ENCODE measurements at regions not wholly inside any gene's neighbourhood (a gene's known extent, or its start where the extent isn't known, plus 50 kb on each side); places are given as distances from the start of the nearest gene placed in this dataset.
"Not testable (repeated sequence)": the region's sequence is repeated elsewhere in the genome, so short reads cannot be mapped to it uniquely, and the experiment has no call there.

DNA sequence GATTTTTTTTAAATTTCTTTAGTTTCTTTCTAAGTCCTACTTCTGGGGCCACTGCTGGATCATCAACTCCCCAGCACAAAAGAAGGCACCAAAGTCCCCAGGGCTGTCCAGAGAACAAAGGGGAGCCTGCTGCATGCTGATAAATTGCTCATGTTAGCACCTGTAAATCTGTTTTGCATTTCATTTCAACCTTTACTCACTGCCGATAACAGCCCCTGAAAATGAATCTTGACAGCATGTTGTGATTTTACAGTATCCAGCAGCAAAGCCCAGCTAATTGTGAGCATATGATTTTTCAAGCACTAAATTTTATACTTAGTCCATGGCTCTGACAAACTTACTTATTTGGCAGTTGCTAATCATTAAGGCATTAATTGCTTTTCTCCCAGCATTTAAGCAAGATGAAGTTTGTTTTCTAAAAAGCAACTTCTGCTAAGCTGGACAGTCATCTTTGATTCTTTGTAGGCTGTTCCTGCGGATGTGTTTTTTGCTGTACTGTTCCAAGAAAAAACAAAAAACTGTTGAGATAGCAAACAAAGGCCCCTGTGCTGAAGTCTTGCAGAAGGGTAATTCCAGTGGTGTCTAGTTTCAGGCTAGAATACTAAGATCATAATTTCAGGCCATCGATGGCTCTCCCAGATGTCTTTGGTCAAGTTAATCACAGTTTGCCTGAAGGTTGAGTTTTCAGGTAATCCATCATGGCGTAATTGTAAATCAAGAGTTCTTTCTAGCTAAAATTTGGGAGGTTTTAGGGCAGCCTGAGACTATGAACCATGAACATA is 73.1 kb upstream of the GAS1 start:
- H3K27me3 ChIP-seq (ENCODE audit: insufficient read depth, poor library complexity, severe bottlenecking), result no peaks in the 10 kb centered on the region
- H3K4me3 ChIP-seq (replicated peaks; ENCODE audit: insufficient read depth, low read length), result no peak overlapping the region
- no peak for DNase-seq (ENCODE audit: low read depth in 1 of 2, low spot score in 1 of 2)
- no peak overlapping the region for H3K27ac ChIP-seq (replicated peaks)
- TF ChIP-seq GABPA (IDR thresholded peaks at IDR 0.05; ENCODE audit: low read depth) (no peak), POLR2AphosphoS5 (IDR thresholded peaks at IDR 0.05; ENCODE audit: low read depth) (no peak), SPI1 (IDR thresholded peaks at IDR 0.05; ENCODE audit: borderline replicate concordance, low read depth) (no peak)
- TF ChIP-seq, protein P1, sequence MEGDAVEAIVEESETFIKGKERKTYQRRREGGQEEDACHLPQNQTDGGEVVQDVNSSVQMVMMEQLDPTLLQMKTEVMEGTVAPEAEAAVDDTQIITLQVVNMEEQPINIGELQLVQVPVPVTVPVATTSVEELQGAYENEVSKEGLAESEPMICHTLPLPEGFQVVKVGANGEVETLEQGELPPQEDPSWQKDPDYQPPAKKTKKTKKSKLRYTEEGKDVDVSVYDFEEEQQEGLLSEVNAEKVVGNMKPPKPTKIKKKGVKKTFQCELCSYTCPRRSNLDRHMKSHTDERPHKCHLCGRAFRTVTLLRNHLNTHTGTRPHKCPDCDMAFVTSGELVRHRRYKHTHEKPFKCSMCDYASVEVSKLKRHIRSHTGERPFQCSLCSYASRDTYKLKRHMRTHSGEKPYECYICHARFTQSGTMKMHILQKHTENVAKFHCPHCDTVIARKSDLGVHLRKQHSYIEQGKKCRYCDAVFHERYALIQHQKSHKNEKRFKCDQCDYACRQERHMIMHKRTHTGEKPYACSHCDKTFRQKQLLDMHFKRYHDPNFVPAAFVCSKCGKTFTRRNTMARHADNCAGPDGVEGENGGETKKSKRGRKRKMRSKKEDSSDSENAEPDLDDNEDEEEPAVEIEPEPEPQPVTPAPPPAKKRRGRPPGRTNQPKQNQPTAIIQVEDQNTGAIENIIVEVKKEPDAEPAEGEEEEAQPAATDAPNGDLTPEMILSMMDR (IDR thresholded peaks at IDR 0.05; ENCODE audit: insufficient read depth, low read length), result no peak
- TF ChIP-seq, protein P2, sequence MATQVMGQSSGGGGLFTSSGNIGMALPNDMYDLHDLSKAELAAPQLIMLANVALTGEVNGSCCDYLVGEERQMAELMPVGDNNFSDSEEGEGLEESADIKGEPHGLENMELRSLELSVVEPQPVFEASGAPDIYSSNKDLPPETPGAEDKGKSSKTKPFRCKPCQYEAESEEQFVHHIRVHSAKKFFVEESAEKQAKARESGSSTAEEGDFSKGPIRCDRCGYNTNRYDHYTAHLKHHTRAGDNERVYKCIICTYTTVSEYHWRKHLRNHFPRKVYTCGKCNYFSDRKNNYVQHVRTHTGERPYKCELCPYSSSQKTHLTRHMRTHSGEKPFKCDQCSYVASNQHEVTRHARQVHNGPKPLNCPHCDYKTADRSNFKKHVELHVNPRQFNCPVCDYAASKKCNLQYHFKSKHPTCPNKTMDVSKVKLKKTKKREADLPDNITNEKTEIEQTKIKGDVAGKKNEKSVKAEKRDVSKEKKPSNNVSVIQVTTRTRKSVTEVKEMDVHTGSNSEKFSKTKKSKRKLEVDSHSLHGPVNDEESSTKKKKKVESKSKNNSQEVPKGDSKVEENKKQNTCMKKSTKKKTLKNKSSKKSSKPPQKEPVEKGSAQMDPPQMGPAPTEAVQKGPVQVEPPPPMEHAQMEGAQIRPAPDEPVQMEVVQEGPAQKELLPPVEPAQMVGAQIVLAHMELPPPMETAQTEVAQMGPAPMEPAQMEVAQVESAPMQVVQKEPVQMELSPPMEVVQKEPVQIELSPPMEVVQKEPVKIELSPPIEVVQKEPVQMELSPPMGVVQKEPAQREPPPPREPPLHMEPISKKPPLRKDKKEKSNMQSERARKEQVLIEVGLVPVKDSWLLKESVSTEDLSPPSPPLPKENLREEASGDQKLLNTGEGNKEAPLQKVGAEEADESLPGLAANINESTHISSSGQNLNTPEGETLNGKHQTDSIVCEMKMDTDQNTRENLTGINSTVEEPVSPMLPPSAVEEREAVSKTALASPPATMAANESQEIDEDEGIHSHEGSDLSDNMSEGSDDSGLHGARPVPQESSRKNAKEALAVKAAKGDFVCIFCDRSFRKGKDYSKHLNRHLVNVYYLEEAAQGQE (IDR thresholded peaks at IDR 0.05; ENCODE audit: insufficient replicate concordance, low read depth), result no peak

DNA sequence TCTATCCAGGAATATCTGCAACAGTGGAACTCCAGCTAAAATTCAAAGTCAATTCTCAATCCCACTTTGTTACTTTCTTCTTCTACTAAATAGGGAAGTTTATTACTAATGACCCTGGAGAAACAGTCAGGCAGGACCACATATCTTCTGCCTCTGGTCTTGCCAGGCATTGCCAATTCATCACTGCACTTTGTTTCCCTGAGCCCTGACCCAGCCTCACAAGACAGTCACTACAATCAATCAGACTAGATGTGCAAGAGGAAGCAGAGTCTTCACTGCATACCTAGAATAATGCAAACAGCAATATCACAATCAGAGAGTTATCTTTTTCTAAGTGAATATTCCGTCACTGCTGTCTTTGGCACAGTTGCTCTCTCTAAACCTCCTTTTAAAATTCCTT is 74.9 kb upstream of the GAS1 start:
- no peaks in the 10 kb centered on the region for H3K27me3 ChIP-seq (ENCODE audit: insufficient read depth, poor library complexity, severe bottlenecking)
- no peak for DNase-seq (ENCODE audit: low read depth in 1 of 2, low spot score in 1 of 2)
- H3K27ac ChIP-seq (replicated peaks), result no peak overlapping the region
- no peak overlapping the region for H3K4me3 ChIP-seq (replicated peaks; ENCODE audit: insufficient read depth, low read length)
- TF ChIP-seq SPI1 (IDR thresholded peaks at IDR 0.05; ENCODE audit: borderline replicate concordance, low read depth) (no peak), GABPA (IDR thresholded peaks at IDR 0.05; ENCODE audit: low read depth) (no peak), POLR2AphosphoS5 (IDR thresholded peaks at IDR 0.05; ENCODE audit: low read depth) (no peak)
- TF ChIP-seq, protein P2 (IDR thresholded peaks at IDR 0.05; ENCODE audit: insufficient replicate concordance, low read depth), result no peak
- TF ChIP-seq, protein P1 (IDR thresholded peaks at IDR 0.05; ENCODE audit: insufficient read depth, low read length), result no peak

DNA sequence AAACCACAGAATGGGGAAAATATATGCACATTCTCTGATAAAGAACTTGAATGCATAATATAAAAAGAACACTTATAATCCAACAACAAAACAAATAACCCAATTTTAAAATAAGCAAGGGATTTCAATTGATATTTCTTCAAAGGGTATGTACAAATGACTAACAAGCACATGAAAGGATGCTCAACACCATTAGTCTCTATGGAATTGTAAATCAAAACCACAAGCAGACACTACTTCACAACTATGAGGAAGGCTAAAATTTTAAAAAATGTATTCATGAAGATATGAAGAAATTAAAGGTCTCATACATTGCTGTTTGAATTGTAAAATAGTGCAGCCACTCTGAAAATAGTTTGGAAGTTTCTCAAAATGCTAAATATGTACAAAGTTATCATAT is 78.9 kb upstream of the GAS1 start:
- no peak for DNase-seq (ENCODE audit: low read depth in 1 of 2, low spot score in 1 of 2)
- TF ChIP-seq, protein P2 (IDR thresholded peaks at IDR 0.05; ENCODE audit: insufficient replicate concordance, low read depth), result no peak
- TF ChIP-seq GABPA (IDR thresholded peaks at IDR 0.05; ENCODE audit: low read depth) (no peak), SPI1 (IDR thresholded peaks at IDR 0.05; ENCODE audit: borderline replicate concordance, low read depth) (no peak), POLR2AphosphoS5 (IDR thresholded peaks at IDR 0.05; ENCODE audit: low read depth) (no peak)
- TF ChIP-seq, protein P1 (IDR thresholded peaks at IDR 0.05; ENCODE audit: insufficient read depth, low read length), result no peak
- Histone ChIP-seq H3K27ac (replicated peaks) (no peak overlapping the region), H3K4me3 (replicated peaks; ENCODE audit: insufficient read depth, low read length) (no peak overlapping the region), H3K27me3 (ENCODE audit: insufficient read depth, poor library complexity, severe bottlenecking) (no peaks in the 10 kb centered on the region)

DNA sequence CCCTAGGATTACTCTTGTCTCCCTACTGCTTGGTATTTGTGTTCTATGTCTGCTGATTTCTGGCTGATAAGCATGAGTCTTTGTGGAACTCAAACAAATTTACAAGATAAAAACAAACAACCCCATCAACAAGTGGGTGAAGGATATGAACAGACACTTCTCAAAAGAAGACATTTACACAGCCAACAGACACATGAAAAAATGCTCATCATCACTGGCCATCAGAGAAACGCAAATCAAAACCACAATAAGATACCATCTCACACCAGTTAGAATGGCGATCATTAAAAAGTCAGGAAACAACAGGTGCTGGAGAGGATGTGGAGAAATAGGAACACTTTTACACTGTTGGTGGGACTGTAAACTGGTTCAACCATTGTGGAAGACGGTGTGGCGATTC is 81.5 kb upstream of the GAS1 start:
- H3K4me3 ChIP-seq (replicated peaks; ENCODE audit: insufficient read depth, low read length); H3K27ac ChIP-seq (replicated peaks); H3K27me3 ChIP-seq (ENCODE audit: insufficient read depth, poor library complexity, severe bottlenecking); DNase-seq (ENCODE audit: low read depth in 1 of 2, low spot score in 1 of 2): not testable (repeated sequence)
